Midbrain (tissue), 1 donor: ENCODE measurements at regions not wholly inside any gene's neighbourhood (a gene's known extent, or its start where the extent isn't known, plus 50 kb on each side); places are given as distances from the start of the nearest gene placed in this dataset.

Experiments
- DNase-seq: peaks from one replicate; lab custom pipeline; 2025; lab: John Stamatoyannopoulos, UW

GRCh38 chr13:109977212-109977968, 191.0 kb upstream of the IRS2 start:
- no peak for DNase-seq

- no peak for DNase-seq
These were observed 190.0 kb upstream of the IRS2 start for GRCh38 chr13:109976206-109976997.

GRCh38 chr13:109974354-109974753, 188.0 kb upstream of the IRS2 start:
- DNase-seq, result no peak

- DNase-seq, result no peak
These were observed 186.9 kb upstream of the IRS2 start for GRCh38 chr13:109973279-109973678.

- DNase-seq, result no peak
These were observed 185.2 kb upstream of the IRS2 start for GRCh38 chr13:109971456-109972090.

- DNase-seq, result no peak
These were observed 184.6 kb upstream of the IRS2 start for GRCh38 chr13:109971006-109971405.

GRCh38 chr13:109968876-109969577, 182.6 kb upstream of the IRS2 start:
- no peak for DNase-seq

- no peak for DNase-seq
These were observed 177.7 kb upstream of the IRS2 start for GRCh38 chr13:109963960-109964563.

GRCh38 chr13:109963384-109963783, 177.0 kb upstream of the IRS2 start:
- no peak for DNase-seq

GRCh38 chr13:109959903-109960302, 173.5 kb upstream of the IRS2 start:
- no peak for DNase-seq

GRCh38 chr13:109957875-109958274, 171.5 kb upstream of the IRS2 start:
- no peak for DNase-seq

GRCh38 chr13:109955598-109955997, 169.2 kb upstream of the IRS2 start:
- DNase-seq, result no peak

- DNase-seq, result no peak
These were observed 168.1 kb upstream of the IRS2 start for GRCh38 chr13:109954441-109954840.

- no peak for DNase-seq
These were observed 165.1 kb upstream of the IRS2 start for GRCh38 chr13:109951491-109951890.

- no peak for DNase-seq
These were observed 163.0 kb upstream of the IRS2 start for GRCh38 chr13:109949397-109949796.

GRCh38 chr13:109947006-109947405, 160.6 kb upstream of the IRS2 start:
- no peak for DNase-seq

GRCh38 chr13:109945206-109945960, 159.0 kb upstream of the IRS2 start:
- DNase-seq, result no peak

GRCh38 chr13:109941951-109942350, 155.6 kb upstream of the IRS2 start:
- DNase-seq, result no peak

- no peak for DNase-seq
These were observed 154.8 kb upstream of the IRS2 start for GRCh38 chr13:109941221-109941620.

- no peak for DNase-seq
These were observed 154.3 kb upstream of the IRS2 start for GRCh38 chr13:109940637-109941036.

GRCh38 chr13:109939838-109940237, 153.5 kb upstream of the IRS2 start:
- DNase-seq, result no peak
